ENCODE measurements at regions not wholly inside any gene's neighbourhood (a gene's known extent, or its start where the extent isn't known, plus 50 kb on each side); places are given as distances from the start of the nearest gene placed in this dataset.

GRCh38 chr3:124079912-124080276, 88.0 kb upstream of the ROPN1 start (continued):
- TF ChIP-seq SAP30 (IDR thresholded peaks at IDR 0.05; ENCODE audit: insufficient read depth, insufficient replicate concordance, low read length) (no peak), TAF1 (IDR thresholded peaks at IDR 0.05; ENCODE audit: low read depth, low read length) (no peak), HDAC6 (IDR thresholded peaks at IDR 0.05; ENCODE audit: low read depth, low read length) (no peak), POLR2AphosphoS5 (IDR thresholded peaks at IDR 0.05; ENCODE audit: low read depth, low read length) (no peak), CTBP2 (IDR thresholded peaks at IDR 0.05; ENCODE audit: borderline replicate concordance, insufficient read depth, insufficient read length, low read length) (no peak)
